ENCODE measurements at regions not wholly inside any gene's neighbourhood (a gene's known extent, or its start where the extent isn't known, plus 50 kb on each side); places are given as distances from the start of the nearest gene placed in this dataset.

DNA sequence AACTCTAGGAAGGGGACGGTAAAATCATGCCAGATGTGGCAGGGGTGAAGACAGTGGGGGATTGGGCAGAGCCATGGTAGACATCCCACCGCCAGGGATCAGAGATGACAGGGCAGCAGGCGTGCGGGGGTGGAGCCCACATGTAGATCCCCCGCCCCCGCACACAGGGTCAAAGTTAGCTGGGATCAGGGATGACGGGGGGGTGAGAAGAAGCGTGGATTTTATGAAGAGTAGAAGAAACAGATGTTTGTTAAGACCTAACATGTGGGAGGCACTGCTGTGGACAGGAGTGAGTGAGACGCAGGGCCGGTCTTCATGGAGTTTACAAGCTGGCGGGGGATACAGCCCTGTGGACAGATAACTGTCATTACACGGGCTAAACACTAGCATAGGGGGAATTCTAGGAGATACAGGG, 154.0 kb upstream of the KLF14 start:
- peak overlapping the region; percentile 93 for H3K27ac Mint-ChIP-seq
- H3K27me3 Mint-ChIP-seq, result no peaks in the 10 kb centered on the region
- peak overlapping the region; percentile 81 for H3K4me3 Mint-ChIP-seq
- no peaks in the 10 kb centered on the region for H3K9me3 ChIP-seq (ENCODE audit: control insufficient read depth, low read length, poor library complexity, severe bottlenecking)
- H3K36me3 Mint-ChIP-seq (ENCODE audit: low read depth), result peaks cover 2% of the 10 kb centered on the region
- ATAC-seq (peak; percentile 13), DNase-seq (no peak)
- peaks cover 48% of the 10 kb centered on the region for H3K4me1 Mint-ChIP-seq

DNA sequence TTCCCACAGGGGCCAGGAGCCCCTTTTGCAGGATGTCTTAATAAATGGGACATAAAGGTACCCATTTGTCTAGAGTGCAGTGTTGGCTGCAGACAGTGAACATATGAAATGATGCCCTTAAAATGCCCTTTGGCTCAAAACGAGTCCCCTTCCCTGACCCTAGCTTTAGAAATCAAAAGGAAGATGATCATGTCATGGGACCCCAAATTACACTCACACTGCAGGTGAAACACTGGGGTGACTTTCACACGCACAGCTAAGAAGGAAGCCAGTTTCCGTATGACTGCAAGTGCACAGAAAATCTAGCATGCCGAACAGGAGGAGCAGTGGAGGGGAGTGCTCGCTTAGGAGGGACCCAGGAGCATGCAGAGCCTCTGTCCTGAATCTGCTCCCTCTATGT, 154.5 kb upstream of the KLF14 start:
- Mint-ChIP-seq H3K27me3 (no peaks in the 10 kb centered on the region), H3K4me1 (peaks cover 49% of the 10 kb centered on the region), H3K4me3 (no peak overlapping the region), H3K27ac (peak overlapping the region; percentile 93), H3K36me3 (ENCODE audit: low read depth) (peaks cover 2% of the 10 kb centered on the region)
- DNase-seq (no peak), ATAC-seq (no peak)
- no peaks in the 10 kb centered on the region for H3K9me3 ChIP-seq (ENCODE audit: control insufficient read depth, low read length, poor library complexity, severe bottlenecking)

DNA sequence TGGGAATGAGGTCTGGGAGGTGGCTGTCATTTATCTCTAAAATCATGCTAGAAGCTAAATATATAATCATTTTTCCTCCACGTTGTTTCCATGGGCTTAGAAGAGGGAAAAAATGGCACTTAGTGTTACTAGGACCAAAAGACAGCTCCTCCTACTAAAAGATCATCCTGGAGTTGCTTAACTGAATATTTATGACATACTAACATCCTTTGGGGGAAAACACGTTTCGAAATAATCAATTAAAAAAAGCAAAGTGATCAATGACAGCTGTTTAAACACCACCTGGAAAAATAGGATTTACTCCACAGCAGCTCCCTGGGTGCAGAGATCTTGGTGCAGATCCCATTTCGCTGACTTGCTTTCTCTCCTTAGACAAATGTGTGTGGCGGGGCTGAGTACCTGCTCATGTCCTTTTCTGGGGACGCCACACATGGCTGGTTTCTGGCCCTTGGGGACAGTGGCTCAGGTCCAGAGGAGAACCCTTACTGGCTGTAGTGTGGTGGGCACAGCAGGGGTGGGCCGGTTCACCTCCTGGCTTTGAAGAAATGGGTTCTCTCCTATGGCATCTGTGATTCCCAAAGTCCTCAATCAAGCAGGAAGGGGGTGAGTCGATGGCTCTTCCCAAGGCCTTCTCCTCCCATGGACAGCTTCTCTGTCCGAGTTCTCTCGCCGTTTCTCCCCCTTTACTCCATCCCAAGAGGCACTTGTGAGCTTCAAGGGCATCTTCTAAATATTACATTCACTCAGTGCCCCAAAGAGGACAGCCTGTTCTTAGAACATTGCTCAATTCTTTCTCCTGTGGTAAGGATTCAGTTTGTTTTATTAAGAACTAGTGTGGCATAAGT, 156.4 kb upstream of the KLF14 start:
- no peak for DNase-seq
- H3K9me3 ChIP-seq (ENCODE audit: control insufficient read depth, low read length, poor library complexity, severe bottlenecking), result no peaks in the 10 kb centered on the region
- Mint-ChIP-seq H3K4me3 (peak overlapping the region; percentile 63), H3K27ac (peak overlapping the region; percentile 93), H3K4me1 (peaks cover 55% of the 10 kb centered on the region), H3K36me3 (ENCODE audit: low read depth) (peaks cover 9% of the 10 kb centered on the region), H3K27me3 (no peaks in the 10 kb centered on the region)
- no peak for ATAC-seq

DNA sequence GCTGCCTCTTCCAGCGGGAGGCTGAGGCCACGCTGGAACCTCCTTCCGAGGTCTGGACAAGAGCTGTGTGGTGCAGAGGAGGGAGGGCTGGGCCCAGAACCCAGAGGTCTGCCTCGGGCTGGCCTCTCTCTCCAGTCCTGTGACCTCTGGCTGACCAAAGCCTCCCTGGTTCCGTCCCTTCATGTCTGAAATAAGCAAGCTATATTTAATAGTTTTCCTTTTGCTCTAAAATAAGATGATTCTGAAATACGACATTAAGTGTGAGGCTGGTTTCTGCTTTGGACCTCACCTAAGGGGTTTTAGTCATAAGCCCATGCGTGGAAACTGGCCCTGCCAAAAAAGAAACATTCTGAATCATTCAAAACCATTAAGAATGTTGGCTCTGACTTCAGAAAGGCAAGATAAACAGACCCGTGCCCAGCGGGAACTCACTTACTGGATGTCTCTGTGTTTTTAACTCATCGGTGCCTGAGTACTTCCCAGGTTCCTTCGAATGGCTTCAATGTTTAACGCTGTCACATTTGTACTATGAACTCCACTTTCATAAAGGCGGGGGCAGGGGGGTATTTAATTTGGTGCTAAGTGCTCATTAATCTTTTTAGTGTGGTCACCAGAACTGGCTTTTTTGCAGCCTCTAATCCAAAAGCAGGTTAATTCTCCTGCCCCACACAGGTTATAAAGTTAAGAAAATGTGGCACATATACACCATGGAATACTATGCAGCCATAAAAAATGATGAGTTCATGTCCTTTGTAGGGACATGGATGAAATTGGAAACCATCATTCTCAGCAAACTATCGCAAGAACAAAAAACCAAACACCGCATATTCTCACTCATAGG, 157.5 kb upstream of the KLF14 start:
- no peaks in the 10 kb centered on the region for H3K9me3 ChIP-seq (ENCODE audit: control insufficient read depth, low read length, poor library complexity, severe bottlenecking)
- Mint-ChIP-seq H3K27ac (peak overlapping the region; percentile 93), H3K4me1 (peaks cover 61% of the 10 kb centered on the region), H3K36me3 (ENCODE audit: low read depth) (peaks cover 13% of the 10 kb centered on the region), H3K27me3 (no peaks in the 10 kb centered on the region), H3K4me3 (peak overlapping the region; percentile 63)
- DNase-seq (no peak), ATAC-seq (no peak)

DNA sequence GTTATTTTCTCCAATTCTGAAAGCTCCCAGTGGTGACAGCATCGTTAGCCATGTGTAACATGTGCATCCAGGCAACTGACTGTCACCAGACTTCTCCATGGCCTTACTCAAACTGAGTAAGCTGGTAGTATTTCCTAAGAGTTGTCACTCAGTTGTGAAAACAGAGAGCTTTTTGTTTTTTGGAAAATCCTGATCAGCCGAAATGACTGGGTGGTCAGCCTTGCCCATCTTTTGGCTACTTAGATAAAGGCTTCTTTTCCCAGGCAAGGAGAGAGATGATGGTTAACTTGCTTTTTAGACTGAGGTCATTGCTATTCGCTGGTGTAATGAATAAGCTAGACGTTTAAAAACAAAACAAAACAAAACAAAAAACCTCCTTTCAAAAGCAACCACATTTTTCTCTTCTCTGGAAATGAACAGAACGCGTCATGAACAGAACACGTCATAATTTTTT, 159.5 kb upstream of the KLF14 start:
- H3K27ac Mint-ChIP-seq, result peak overlapping the region; percentile 94
- H3K4me3 Mint-ChIP-seq, result peak overlapping the region; percentile 86
- DNase-seq, result no peak
- no peaks in the 10 kb centered on the region for H3K27me3 Mint-ChIP-seq
- H3K4me1 Mint-ChIP-seq, result peaks cover 59% of the 10 kb centered on the region
- no peaks in the 10 kb centered on the region for H3K9me3 ChIP-seq (ENCODE audit: control insufficient read depth, low read length, poor library complexity, severe bottlenecking)
- peaks cover 14% of the 10 kb centered on the region for H3K36me3 Mint-ChIP-seq (ENCODE audit: low read depth)
- ATAC-seq, result peak; percentile 7

DNA sequence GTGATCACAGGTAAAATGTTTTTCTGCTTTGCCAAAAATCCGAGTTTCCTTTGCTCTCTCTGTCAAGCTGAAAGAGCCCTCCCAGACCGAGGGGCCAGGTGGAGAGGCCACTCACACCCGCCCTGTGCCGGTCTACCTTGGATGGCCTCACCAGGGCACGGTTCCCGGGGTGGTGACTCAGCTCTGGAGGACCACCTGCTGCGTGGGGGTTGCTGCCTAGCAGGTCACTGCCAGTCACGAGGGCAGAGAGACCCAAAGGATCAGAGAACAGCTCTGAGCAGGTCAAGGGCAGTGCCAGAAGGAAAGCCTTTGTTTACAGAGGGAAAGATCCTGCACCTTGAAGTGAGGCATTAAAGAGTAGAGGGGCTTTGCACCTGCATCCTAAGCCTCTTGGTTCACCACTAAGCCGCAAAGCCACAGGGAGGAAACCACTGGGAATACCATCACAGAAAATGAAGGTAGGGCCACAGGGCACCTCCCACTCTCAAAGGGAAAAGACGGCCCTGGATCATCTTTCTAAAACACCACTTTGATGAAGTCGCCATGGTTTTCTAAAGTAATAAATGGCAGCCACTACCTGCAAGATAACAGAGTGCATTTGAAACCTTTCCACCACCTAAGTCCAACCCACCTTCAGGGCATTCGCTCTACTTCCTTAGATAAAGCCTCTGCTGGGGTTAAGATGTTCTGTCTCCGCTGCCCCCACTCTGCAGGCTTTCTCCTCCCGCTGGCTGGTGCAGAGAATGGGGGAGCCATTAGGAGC, 160.3 kb upstream of the KLF14 start:
- Mint-ChIP-seq H3K4me1 (peaks cover 63% of the 10 kb centered on the region), H3K4me3 (peak overlapping the region; percentile 86)
- ATAC-seq, result peak; percentile 7

DNA sequence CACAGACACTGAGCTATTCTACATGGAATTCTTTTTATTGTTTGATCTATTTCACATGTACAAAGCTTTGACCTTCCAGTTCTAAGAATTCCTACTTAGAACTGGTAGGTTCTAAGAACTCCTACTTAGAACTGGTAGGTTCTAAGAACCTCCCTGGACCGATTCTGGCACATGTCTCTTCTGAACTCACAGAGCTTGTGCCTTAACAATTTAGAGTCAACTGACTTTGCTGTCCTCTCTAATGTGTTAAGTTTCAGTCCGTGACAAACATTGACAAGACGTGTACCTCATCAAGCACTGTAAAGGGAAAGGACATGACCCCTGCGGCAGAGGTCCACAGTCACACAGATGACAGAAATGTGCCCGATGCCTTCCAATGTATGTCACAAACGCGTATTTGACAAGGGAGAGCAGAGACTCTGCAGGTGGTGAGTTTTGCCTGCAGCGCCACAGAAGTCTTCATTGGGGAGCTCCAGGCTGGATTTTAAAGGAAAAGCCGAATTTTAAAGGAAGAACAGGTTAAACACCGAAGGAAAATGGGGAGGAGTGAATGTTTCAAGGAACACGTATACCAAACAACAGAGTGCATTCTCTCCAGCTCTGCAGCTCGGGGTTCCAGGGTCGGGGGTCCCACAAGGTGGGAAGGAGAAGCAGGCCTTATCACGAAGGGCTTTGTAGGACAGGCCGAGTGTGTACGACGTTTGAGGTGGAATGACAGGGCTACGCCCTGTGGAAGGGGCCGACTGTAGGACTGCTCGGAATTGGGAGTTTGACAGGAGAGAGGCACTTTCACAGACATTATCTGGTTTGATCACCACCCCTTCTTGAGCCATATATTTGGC, 161.1 kb upstream of the KLF14 start:
- H3K27ac Mint-ChIP-seq, result peak overlapping the region; percentile 94
- peaks cover 69% of the 10 kb centered on the region for H3K4me1 Mint-ChIP-seq
- H3K27me3 Mint-ChIP-seq, result no peaks in the 10 kb centered on the region
- H3K4me3 Mint-ChIP-seq, result peak overlapping the region; percentile 86
- DNase-seq, result no peak
- peak; percentile 3 for ATAC-seq
- no peaks in the 10 kb centered on the region for H3K9me3 ChIP-seq (ENCODE audit: control insufficient read depth, low read length, poor library complexity, severe bottlenecking)
- peaks cover 19% of the 10 kb centered on the region for H3K36me3 Mint-ChIP-seq (ENCODE audit: low read depth)

More for the DNA sequence above, 160.3 kb upstream of the KLF14 start:
- peaks cover 14% of the 10 kb centered on the region for H3K36me3 Mint-ChIP-seq (ENCODE audit: low read depth)
- no peaks in the 10 kb centered on the region for H3K9me3 ChIP-seq (ENCODE audit: control insufficient read depth, low read length, poor library complexity, severe bottlenecking)
- DNase-seq, result no peak
- H3K27me3 Mint-ChIP-seq, result no peaks in the 10 kb centered on the region
- H3K27ac Mint-ChIP-seq, result peak overlapping the region; percentile 94

DNA sequence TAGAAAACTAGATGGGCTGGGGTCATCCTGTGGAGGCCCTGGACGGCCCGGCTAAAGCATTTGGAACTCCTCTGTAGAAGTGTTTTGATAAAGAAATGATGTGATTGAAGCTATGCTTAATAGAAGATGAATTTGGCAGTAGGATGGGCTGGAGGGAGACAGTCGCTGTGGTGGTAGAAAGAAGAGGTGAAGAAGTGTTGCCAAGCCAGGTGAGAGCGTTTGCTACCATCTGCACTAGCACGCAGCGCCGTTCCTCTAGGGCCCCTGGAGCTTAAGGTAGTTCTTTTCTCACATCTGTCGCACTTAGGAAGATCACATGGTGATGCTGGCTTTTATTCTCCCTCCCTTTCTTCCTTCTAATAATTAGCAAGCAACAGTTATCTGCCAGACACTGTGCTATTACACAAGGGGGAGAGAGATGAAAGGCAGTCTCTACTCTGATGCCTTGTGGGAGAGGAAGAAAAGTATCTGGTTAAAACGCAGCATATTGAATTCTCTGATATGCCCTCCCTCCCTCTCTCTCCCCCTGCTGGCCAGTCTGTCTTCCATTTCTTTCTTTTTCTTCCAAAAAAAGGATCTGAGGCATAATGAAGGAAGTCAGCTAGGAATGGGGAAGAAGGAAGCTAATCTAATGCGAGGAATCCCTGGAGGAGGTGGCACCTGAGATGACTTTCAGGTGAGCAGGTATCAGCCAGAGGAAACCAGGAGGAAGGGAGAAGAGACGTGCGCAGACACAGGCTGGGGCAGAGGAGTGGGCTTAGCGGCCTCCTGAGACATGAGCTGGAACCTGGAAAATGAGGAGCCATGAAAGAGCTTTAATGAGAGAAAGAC, 162.3 kb upstream of the KLF14 start:
- peaks cover 21% of the 10 kb centered on the region for H3K36me3 Mint-ChIP-seq (ENCODE audit: low read depth)
- DNase-seq (no peak), ATAC-seq (no peak)
- no peaks in the 10 kb centered on the region for H3K27me3 Mint-ChIP-seq
- H3K4me1 Mint-ChIP-seq, result peaks cover 71% of the 10 kb centered on the region
- H3K9me3 ChIP-seq (ENCODE audit: control insufficient read depth, low read length, poor library complexity, severe bottlenecking), result no peaks in the 10 kb centered on the region
- peak overlapping the region; percentile 86 for H3K4me3 Mint-ChIP-seq
- peak overlapping the region; percentile 94 for H3K27ac Mint-ChIP-seq

DNA sequence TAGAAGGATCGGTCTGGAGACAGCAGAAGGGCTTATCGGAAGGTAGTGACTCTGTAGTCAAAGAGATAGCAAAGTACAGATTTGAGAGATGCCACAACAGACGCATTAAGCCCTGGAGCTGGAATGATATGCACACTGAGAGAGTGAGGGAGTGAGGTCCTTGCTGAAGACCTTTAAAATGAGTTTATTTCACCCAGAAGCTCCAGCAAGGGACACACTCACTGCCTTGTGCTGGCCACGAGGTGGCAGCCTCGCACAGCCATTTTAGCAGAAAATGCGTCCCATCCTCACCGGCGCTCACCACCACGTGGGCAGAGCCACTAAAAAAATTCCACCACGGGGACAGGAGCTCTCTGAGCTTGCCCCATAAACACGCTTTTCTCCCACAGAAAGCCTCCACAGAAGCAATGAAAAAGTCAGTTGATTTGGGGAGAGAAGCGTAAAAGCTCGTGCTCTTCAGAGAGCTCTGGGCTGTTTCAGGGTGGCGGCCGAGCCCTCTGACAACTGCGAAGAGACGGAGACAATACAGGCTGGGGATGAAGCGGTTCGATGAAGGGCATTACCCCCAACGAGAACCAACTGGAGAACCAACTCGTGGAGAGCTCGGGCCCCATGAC, 163.0 kb upstream of the KLF14 start:
- no peaks in the 10 kb centered on the region for H3K9me3 ChIP-seq (ENCODE audit: control insufficient read depth, low read length, poor library complexity, severe bottlenecking)
- H3K4me1 Mint-ChIP-seq, result peaks cover 77% of the 10 kb centered on the region
- peaks cover 22% of the 10 kb centered on the region for H3K36me3 Mint-ChIP-seq (ENCODE audit: low read depth)
- peak overlapping the region; percentile 86 for H3K4me3 Mint-ChIP-seq
- DNase-seq (peak; percentile 57 to 66 (median 64)), ATAC-seq (peak; percentile 70)
- no peaks in the 10 kb centered on the region for H3K27me3 Mint-ChIP-seq
- H3K27ac Mint-ChIP-seq, result peak overlapping the region; percentile 94

DNA sequence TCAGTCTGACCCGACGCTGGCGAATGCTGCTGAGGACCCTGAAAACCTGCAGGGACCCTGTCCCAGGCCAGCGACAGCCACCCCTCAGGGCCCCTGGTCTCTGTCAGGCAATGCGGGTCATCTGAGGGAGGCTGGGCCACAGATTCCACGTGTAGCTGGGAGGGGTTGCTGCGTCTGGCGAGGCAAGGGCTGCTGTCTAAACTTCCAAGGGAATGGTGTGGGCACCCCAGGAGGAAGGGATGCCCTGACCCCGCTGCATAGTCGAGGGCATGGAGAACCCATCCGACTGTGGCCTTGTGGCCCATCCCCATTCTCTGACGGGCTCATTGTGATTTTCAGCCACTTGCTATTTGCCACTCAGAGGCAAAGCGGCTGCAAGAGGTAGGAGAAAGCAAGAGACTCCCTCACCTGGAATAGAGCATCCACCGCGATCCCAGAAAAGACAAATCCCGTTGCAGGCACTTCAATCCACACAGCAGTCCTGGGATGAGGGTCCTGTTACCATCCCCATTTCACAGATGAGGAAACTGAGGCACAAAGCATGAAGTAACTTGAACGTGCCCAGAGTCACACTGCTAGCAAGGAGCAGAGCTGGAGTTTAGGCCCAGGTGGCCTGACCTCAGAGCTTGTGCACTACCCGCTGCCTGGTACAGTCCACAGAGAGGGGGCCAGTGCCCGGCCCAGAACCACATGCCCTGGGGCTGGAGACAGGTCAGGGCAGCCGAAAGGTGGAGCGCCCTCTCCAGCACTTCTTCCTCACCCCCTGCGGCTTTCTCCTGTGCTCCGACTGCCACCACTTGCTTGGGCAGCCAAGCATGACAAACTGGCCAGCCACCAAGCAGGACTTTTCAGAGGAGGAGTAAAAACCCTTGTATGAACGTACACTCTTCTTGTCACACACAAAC, 163.8 kb upstream of the KLF14 start:
- peaks cover 24% of the 10 kb centered on the region for H3K36me3 Mint-ChIP-seq (ENCODE audit: low read depth)
- DNase-seq (no peak), ATAC-seq (peak; percentile 10)
- H3K4me1 Mint-ChIP-seq, result peaks cover 80% of the 10 kb centered on the region
- no peaks in the 10 kb centered on the region for H3K27me3 Mint-ChIP-seq
- H3K9me3 ChIP-seq (ENCODE audit: control insufficient read depth, low read length, poor library complexity, severe bottlenecking), result no peaks in the 10 kb centered on the region
- H3K27ac Mint-ChIP-seq, result peak overlapping the region; percentile 94
- H3K4me3 Mint-ChIP-seq, result peak overlapping the region; percentile 86
